Medulla oblongata (tissue), 1 donor: ENCODE measurements at regions not wholly inside any gene's neighbourhood (a gene's known extent, or its start where the extent isn't known, plus 50 kb on each side); places are given as distances from the start of the nearest gene placed in this dataset.
"Not testable (repeated sequence)": the region's sequence is repeated elsewhere in the genome, so short reads cannot be mapped to it uniquely, and the experiment has no call there.

Experiments
- DNase-seq: peaks from one replicate; pipeline ENCODE4 v3.0.0-alpha.2; 2015; ENCODE audit errors: extremely low spot score

GRCh38 chr6:8180327-8181159 is 78.2 kb upstream of the EEF1E1 start:
- peak; percentile 3 for DNase-seq

DNA sequence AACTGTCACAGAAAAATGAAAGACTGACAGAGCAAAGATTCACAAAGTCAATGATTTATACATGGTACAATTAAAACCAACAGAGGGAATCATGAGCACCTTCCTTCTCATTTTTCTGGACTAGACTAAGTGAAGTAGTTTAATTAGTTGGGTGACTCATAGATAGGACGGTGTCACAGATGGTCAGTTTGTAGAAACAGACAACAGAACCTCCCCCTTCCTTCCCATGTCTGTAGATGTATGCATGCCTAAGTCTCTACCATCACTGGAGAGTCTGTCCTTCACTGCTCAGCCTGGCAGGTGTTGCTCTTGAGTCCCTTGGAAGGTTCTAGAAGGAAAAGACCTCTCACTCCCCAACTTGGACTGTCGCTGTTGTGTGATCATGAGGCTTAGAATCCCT is 75.4 kb upstream of the EEF1E1 start:
- DNase-seq, result no peak

GRCh38 chr6:8175046-8175777 is 72.9 kb upstream of the EEF1E1 start:
- no peak for DNase-seq

DNA sequence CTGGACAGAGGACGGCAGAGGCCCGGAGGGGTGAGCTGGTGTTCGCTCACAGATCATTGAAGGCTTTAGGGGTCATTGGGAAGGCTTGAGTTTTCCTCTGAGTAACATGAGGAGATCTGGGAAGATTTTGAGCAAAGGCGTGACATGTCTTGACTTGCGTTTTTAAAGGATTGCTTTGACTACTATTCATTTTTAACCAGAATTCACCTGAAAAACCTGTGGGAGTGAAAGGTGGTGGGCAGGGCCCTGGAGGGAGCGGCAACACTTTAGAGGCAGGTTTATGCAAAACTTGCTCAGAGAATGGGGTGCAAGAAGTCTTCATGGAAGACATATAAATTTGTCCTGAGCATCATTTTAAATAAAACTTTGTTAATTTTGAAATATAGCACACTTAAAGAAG is 72.2 kb upstream of the EEF1E1 start:
- no peak for DNase-seq

DNA sequence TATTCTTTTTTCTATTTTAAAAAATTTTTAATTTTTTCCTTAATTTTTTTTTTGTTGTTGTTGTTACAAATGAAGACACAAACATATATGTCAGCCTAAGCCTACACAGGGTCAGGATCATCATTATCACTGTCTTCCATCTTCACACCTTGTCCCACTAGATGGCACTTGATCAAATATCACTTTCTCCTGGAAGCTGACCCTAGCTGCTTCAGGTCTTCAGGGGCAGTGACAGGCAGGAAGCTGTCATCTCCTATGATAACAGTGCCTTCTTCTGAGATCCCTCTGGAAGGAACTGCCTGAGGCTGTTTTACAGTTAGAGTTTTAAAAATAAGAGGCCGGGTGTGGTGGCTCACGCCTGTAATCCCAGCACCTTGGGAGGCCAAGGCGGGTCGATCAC is 70.2 kb upstream of the EEF1E1 start:
- DNase-seq, result no peak

GRCh38 chr6:8170754-8171153 is 68.4 kb upstream of the EEF1E1 start:
- no peak for DNase-seq

DNA sequence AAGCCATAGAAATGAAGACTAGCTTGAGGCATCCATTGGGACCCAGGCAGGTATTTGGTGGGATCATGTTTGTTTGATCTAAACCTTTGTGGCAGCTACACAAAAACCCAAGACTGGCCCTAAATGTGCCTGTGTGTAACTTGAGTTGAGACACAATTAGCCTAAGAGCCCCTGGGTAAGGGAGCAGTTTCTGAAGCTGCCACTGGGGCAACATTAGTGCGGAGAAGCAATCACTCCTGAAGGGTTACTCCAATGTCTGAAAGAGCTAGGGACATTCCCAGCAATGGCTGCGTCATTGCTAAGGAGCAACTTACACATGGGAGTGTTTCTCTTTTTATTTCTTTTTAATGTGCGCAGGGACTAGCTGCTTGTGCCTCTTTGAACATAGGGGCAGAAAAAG is 67.9 kb upstream of the EEF1E1 start:
- no peak for DNase-seq

DNA sequence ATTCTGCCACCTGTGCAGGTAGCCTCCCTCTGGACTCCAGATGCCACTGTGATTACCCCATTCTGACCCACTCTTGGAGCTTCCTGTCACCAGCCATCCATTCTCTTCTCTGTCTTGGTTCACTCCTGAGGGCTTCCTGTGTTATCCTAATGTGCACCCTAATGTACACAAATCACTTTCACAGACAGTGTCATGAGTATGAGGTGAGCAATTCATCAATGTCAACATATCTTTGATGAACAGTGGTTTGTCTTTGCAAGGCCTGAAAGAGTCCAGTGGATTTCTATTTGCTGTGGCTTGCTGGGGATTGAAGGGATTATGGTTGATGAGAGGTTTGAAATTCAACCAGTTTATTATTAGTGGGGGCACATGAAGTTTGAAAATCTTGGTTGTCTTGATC is 63.8 kb upstream of the EEF1E1 start:
- DNase-seq, result no peak

GRCh38 chr6:8165008-8165407 is 62.7 kb upstream of the EEF1E1 start:
- not testable (repeated sequence) for DNase-seq

- DNase-seq, result not testable (repeated sequence)
These were observed 61.9 kb upstream of the EEF1E1 start for GRCh38 chr6:8164281-8164680.

GRCh38 chr6:8159966-8160365 is 57.6 kb upstream of the EEF1E1 start:
- no peak for DNase-seq

DNA sequence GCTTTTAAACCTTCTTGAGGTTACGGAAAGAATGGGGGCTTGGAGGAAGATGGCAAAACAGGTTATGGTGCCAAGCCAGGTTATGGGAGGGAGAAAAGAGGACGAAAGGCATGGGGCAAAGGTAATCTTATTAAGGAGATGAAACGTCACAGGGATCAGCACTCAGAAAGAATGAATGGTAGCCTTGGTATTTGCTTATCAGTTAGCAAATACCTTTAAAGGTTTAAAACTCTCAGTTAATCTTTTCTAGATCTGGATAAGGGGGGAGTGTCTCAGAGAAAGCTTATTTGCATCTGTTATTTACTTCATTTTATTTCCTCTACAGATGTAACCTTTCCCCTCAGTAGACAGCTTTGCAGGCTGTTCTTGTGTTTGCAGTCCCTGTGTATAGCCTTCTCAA is 55.5 kb upstream of the EEF1E1 start:
- DNase-seq, result no peak

- no peak for DNase-seq
These were observed 53.1 kb upstream of the EEF1E1 start for GRCh38 chr6:8155259-8156012.
